ENCODE measurements at regions not wholly inside any gene's neighbourhood (a gene's known extent, or its start where the extent isn't known, plus 50 kb on each side); places are given as distances from the start of the nearest gene placed in this dataset.

- TF ChIP-seq ZNF462 (CRISPR knock-in tag; IDR thresholded peaks at IDR 0.05) (no peak), CREB1 (CRISPR knock-in tag; IDR thresholded peaks at IDR 0.05; ENCODE audit: low read depth) (no peak), EZH2 (IDR thresholded peaks at IDR 0.05; ENCODE audit: low read depth, unreplicated experiment) (no peak), JUNB (IDR thresholded peaks at IDR 0.05; ENCODE audit: unreplicated experiment) (no peak), ZNF331 (CRISPR knock-in tag; IDR thresholded peaks at IDR 0.05; ENCODE audit: low read depth) (no peak), POLR2AphosphoS5 (IDR thresholded peaks at IDR 0.05; ENCODE audit: low read depth) (no peak), EZH2phosphoT487 (IDR thresholded peaks at IDR 0.05; ENCODE audit: unreplicated experiment) (no peak), ZNF114 (CRISPR knock-in tag; IDR thresholded peaks at IDR 0.05) (no peak), STAT1 (IDR thresholded peaks at IDR 0.05; ENCODE audit: unreplicated experiment) (no peak)
- TF ChIP-seq, protein P1, sequence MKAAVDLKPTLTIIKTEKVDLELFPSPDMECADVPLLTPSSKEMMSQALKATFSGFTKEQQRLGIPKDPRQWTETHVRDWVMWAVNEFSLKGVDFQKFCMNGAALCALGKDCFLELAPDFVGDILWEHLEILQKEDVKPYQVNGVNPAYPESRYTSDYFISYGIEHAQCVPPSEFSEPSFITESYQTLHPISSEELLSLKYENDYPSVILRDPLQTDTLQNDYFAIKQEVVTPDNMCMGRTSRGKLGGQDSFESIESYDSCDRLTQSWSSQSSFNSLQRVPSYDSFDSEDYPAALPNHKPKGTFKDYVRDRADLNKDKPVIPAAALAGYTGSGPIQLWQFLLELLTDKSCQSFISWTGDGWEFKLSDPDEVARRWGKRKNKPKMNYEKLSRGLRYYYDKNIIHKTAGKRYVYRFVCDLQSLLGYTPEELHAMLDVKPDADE (IDR thresholded peaks at IDR 0.05), result no peak
- TF ChIP-seq, protein P2, sequence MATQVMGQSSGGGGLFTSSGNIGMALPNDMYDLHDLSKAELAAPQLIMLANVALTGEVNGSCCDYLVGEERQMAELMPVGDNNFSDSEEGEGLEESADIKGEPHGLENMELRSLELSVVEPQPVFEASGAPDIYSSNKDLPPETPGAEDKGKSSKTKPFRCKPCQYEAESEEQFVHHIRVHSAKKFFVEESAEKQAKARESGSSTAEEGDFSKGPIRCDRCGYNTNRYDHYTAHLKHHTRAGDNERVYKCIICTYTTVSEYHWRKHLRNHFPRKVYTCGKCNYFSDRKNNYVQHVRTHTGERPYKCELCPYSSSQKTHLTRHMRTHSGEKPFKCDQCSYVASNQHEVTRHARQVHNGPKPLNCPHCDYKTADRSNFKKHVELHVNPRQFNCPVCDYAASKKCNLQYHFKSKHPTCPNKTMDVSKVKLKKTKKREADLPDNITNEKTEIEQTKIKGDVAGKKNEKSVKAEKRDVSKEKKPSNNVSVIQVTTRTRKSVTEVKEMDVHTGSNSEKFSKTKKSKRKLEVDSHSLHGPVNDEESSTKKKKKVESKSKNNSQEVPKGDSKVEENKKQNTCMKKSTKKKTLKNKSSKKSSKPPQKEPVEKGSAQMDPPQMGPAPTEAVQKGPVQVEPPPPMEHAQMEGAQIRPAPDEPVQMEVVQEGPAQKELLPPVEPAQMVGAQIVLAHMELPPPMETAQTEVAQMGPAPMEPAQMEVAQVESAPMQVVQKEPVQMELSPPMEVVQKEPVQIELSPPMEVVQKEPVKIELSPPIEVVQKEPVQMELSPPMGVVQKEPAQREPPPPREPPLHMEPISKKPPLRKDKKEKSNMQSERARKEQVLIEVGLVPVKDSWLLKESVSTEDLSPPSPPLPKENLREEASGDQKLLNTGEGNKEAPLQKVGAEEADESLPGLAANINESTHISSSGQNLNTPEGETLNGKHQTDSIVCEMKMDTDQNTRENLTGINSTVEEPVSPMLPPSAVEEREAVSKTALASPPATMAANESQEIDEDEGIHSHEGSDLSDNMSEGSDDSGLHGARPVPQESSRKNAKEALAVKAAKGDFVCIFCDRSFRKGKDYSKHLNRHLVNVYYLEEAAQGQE (IDR thresholded peaks at IDR 0.05; ENCODE audit: unreplicated experiment), result no peak
Observed at GRCh38 chr13:80707000-80707983, 366.4 kb upstream of the SPRY2 start (continued).
